Inferior parietal cortex (tissue), 1 donor: ENCODE measurements at regions not wholly inside any gene's neighbourhood (a gene's known extent, or its start where the extent isn't known, plus 50 kb on each side); places are given as distances from the start of the nearest gene placed in this dataset.
A peak's percentile ranks its signal among the peaks of the same experiment; 100 is the strongest.
"Not testable (repeated sequence)": the region's sequence is repeated elsewhere in the genome, so short reads cannot be mapped to it uniquely, and the experiment has no call there.

Source experiments
- DNase-seq: peaks from one replicate; pipeline ENCODE4 v3.0.0-alpha.2; 2016; ENCODE audit errors: extremely low spot score

DNA sequence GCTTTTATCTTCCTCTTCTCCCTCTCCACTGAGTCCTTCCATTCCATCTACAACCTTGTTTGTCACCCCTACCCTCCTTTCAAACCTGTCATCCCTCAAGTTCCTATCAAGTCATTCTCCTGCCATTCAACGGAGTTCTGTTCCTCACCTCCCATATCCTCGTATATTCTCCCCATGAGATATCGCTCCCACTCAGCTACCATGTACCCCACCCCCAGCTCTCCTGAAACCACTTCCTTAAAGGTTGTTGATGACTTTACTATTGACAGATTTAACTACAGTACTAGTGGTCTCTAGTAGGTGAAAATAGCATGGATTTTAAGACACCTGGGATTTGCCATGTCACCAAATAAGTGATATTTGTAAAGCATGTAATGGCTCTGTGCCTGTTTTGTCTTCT lies 107.4 kb upstream of the BARHL2 start:
- DNase-seq: no peak

DNA sequence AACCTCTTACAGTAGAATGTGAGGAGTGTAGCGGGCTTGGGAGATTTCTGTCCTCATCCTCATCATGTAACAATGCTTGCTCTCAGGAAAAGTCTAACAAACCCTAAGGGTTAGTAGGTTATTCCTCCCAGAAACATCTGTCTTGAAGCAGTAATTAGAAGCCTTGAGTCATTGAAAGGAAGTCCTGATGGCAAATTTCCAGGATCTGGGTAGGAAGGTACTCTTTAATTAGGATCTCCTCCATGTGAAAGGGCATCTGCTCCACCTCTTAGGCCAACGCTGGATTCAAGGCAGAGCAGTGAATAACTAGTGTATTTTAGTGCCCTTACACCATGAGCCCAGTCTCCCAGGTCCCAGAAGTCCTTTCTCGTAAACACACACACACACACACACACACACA lies 106.6 kb upstream of the BARHL2 start:
- DNase-seq: no peak

DNA sequence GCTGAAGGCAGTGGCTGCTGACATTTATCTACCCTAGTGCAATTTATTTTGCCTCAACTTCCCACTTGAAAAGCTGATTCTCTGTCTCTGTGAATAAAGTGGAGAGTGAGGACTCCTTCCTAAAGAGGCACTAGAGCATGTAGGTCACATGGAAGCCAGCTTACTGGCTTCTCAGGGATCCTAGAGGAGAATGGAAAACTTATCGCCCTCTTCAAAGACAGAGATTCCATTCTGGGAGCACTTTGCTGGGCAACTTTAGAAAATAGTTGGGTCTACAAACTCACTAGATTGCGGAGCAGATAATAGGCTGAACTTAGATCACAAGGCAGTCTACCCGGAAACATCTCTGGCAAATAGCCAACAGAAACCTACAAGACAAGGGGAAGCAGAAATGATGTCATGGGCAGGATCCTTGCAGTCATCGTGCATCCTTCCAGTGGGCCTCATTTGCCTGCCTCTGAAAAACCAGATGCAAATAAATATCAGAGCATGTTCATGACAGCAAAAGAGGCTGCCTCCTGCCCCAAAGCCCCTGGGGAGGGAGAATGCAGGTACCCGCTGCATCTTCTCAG lies 104.8 kb upstream of the BARHL2 start:
- DNase-seq: no peak

DNA sequence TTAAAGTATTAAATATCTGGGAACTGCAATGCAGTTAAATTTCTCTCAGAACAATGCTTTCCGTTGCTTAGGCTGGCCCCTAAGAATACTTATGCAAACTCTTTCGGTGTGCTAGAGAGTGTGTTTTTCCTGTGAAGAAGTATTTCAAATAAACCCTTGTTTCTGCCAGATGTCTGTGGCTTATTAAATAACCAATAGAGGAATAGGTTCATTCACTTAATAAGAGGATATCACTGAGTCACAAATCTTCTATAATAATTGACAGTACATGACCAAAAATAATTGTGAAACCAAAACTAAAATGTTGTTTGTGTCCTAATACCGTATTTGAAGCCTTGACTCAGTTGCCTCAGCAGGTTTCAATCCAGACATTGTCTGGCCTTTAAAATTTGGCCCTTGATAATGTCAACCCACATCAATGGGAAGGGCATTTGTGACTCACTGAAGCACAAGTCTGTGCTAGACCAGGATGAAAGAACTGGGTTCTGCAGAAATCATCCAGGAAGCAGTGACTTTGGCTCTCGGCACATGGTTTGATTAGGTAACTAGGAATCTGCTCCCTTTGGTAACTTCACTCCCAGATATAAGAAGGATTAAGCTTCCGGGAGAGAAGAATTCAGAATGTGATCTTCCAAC lies 104.2 kb upstream of the BARHL2 start:
- DNase-seq: no peak

DNA sequence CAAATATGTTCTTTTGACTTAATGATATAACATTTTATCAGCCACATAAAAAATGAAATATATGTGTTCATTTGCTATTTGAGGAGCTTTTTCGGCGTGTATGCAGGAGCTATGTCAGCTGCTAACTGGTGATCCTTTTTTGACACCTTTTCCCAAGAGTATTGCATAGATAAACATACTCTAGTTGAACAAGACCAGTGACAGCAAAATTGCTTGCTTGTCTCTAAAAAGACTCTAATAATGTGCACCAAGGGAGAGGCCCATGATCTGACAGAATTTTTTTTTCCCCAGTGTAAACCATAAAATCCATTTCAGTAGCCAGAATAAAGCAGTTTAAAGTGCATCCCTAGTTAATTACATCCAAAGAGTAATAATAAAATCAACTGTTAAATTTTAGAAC lies 103.6 kb upstream of the BARHL2 start:
- DNase-seq: no peak

DNA sequence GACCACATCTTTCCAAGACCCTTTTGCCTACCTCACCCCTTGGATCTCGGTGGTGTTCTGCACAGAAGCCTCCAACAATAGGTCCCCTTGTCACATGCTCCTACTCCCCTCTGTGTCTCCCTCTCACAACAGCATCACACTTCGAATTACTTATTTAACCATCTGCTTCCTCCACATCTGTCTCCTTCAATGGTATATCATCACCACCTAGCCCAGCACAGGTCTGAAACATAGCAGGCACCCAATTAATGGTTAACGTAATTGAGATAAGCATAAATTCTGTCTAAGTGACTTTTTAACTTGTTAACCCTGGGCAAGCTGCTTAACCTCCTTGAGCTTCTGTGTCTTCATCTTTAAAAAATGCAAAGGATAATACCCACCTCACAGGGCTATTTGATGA lies 100.3 kb upstream of the BARHL2 start:
- no peak for DNase-seq

DNA sequence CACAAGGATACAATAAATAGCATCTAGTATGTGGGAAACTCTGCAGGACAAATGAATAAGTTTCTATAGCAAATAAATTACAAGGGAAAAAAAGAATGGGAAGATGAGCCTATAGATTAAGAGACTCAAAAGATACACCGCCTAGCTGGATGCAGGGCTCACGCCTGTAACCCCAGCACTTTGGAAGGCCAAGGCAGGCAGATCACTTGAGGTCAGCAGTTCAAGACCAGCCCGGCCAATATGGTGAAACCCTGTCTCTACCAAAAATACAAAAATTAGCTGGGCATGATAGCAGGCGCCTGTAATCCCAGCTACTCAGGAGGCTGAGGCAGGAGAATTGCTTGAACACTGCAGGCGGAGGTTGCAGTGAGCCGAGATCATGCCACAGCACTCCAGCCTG lies 95.1 kb upstream of the BARHL2 start:
- not testable (repeated sequence) for DNase-seq

DNA sequence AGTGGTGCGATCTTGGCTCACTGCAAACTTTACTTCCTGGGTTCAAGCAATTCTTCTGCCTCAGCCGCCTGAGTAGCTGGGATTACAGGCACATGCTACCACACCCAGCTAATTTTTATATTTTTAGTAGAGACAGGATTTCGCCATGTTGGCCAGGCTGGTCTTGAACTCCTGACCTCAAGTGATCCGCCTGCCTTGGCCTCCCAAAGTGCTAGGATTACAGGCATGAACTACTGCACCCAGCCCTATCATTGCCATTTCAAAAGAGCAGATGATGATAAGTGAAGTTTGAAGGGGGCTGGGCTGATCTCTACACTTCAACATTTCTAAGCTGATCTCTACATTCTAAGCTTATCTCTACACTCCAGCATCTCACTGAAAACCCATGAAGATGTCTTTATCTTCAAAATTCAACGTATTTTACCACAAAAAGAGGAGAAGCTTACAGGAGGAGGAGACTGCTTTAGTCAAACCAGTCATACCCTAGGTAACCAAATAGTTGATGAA lies 94.4 kb upstream of the BARHL2 start:
- DNase-seq: not testable (repeated sequence)

DNA sequence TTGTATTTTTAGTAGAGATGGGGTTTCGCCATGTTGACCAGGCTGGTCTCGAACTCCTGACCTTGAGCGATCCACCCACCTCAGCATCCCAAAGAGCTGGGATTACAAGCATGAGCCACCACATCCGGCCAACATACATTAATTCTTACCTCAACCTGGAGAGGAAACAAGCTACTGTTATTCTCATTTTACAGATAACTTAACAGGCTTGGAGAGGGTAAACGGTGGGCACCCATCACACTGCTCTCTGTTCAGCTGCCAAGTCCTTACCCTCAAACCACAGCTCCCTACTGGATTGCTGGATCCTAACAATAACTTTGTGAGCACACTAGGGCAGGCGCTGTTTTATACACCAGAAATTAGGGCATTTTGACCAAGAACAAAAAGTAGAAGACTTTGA lies 93.6 kb upstream of the BARHL2 start:
- DNase-seq: no peak

DNA sequence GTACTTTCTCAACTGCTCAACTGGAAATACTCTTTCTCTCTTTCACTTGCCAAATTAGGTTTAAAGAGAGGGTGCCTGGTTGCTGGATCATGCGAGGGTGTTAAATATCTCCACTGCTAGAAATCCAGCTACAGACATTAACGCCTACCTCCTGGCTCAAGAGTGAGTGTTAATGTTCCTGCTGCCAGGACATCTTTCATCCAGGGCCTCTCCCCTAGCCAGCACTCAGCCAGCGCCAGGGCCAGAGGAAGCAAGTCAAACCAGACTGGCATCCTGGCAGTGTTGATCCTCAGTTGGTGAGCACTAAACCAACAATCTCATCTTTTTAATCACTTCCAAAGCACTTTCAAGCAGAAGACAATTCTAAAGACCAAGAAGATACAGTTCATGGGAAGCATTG lies 92.9 kb upstream of the BARHL2 start:
- DNase-seq: peak; percentile 15

DNA sequence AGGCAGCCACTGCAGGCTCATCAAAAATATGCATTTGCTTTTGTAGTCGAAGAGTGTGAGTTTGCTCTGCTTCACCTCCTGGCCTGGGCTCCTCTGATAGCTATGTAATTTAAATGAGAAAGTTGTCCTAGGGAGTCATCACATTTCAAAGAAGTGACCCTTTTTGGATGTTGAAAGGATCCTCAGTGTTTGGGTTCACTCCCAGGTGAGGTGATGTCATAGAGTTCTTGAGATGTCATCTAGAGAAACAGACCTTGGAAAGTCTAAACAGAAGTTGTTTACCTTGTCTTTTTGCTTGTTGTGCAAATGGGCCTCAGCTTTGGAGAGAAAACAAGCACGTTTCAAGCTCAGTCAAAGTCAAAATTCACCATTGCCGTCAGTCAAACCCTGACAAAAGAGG lies 92.0 kb upstream of the BARHL2 start:
- DNase-seq: no peak

DNA sequence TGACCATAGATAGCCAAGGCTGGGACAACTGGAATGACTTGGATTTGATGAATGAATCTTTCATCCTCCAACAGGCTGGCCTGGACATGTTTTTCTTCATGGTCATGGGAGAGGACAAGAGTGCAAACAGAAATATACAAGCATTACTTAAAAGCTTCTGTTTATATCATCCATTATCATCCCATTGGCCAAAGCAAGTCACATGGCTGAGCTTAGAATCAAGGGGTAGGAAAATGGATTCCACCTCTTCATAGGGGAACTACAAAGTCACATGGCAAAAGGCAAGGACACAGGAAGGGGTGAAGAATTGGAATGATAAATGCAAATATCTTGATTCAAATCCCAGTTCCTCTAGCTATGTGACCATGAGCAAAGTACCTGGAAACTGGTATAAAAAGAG lies 90.2 kb upstream of the BARHL2 start:
- no peak for DNase-seq

DNA sequence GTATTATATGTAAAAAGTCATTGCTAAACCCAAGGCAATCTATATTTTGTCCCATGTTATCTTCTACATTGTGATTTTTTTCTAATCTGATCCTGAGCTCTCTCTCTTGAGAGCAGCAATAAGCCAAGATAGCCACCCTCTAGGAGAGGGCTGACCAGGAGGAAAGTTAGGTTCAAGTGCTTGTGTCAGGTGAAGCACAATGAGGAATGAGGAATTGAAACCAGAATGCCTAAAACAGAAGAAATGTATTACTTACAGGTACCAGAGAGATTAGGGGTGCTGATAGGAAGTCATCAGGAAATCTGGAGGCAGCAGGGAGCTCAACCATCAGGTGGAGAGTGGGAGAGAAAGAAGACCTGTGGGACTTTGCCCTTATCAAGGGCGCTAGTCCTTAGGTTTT lies 85.5 kb upstream of the BARHL2 start:
- no peak for DNase-seq

DNA sequence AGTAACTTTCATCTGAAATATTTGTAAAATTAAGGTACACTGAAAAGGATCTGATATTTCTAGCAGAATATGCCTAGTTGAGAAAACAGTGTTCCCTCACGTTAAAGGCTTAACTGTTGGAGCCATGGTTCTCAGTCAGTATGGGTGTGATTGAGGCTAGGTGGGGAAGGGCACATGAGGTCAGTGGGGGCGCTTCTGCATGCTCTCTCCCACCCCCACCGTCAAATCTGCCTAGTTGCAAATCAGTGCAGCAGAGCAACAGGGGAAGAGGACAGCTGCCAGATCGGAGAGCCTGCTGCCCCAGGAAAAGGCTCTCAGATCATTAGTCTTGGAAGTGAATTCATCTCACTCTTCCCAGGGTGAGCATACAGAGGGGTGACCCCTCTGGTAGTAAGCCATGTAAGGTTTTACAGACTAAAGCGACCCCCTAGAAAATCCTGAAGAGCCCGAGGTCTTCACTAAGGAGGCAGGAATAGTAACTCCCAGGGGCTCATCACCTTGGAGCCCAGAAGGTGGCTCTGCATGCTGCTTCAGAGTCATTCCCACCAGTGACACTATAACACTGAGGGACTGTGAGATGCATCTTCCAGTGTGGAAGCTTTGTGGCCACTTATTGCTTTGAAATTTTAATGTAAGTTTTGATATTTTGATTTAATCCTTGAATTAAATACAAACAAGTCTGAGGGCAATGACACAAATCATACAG lies 83.1 kb upstream of the BARHL2 start:
- DNase-seq: no peak

DNA sequence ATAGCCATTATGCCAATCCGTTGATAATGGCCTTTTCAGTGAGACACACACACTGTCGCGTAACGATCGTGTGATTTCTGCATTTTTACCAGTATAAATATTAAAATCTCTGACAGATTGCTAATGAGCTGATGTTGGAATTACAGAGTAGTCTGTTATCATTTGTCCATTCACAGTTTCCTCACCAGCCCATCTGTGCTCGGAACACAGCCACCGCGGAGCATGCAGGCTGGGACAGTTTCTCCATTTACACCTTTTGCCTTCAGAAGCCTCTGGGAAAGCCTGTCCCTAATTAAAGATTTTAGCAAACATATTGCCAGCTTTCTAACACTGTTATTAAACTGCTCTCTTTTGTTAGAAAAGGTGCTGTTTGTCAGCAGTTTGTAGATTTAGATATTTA lies 82.2 kb upstream of the BARHL2 start:
- no peak for DNase-seq

DNA sequence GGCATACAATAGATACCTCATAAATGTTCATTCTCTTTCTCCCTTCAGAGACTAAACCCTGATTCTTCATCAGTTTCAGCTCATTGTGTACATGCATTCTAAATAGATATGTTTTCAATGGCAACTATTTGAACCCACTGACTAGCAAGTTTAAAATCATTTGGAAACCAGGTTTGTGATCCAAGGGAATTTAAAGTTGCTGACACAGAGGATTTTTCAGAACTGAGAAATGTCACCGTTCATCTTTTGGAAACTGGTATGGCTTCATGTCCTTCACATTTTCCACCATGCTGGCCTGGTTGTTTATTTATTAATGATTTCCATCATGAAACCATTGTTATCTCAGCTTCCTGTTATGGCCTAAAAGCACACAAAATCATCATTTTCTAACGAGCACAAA lies 81.8 kb upstream of the BARHL2 start:
- DNase-seq: no peak

DNA sequence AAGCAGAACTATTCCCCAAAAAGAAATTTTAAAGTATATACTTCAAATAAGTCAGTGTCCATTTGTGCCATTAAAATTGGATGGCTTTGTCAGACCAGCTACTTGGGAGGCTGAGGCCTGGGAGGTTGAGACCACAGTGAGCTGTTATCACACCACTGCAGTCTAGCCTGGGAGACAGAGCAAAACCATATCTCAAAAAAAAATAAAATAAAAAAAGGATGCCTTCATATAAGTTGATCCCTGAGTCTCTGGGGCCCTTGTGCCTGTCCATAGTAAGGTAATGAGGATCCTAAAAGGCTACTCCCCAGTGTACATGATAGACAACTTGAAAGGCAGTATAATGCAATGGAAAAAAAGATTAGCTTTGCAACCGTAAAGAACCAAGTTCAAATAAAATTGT lies 81.2 kb upstream of the BARHL2 start:
- DNase-seq: no peak

DNA sequence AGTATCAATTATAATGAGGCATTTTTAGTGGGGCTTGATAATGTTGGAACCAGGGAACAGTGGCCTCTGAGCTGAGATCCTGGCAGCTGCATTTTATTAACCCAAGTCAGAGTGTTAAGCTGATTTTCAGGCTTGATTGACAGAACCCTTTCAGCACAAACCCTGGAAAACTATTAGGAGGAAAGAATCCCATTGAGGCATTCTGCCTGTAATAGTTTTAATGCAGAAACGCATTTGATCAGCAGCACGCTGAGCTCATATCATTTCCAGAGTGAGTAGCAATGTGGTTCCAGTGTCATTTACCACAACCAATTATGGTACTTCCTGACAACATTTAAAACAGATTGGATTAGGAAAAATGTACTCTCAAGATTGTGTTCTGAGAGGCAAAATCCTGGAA lies 78.3 kb upstream of the BARHL2 start:
- no peak for DNase-seq

DNA sequence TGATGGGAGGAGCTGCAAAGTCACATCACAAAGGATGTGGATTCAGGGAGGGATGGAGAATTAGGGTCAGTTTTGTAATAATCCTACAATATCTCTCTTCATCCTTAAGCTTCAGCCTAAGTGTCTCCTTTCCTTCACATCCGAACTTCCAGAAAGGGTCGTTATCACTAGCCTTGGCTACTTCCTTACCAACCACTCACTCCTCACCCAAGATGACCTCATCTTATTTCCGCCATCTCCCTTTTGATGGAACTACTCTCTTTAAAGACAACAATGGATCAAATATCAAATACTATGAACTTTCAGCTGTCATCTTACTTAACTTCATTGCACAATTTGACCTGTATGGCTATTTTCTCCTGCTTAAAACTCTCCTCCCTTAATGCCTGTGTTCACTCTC lies 69.6 kb upstream of the BARHL2 start:
- no peak for DNase-seq

DNA sequence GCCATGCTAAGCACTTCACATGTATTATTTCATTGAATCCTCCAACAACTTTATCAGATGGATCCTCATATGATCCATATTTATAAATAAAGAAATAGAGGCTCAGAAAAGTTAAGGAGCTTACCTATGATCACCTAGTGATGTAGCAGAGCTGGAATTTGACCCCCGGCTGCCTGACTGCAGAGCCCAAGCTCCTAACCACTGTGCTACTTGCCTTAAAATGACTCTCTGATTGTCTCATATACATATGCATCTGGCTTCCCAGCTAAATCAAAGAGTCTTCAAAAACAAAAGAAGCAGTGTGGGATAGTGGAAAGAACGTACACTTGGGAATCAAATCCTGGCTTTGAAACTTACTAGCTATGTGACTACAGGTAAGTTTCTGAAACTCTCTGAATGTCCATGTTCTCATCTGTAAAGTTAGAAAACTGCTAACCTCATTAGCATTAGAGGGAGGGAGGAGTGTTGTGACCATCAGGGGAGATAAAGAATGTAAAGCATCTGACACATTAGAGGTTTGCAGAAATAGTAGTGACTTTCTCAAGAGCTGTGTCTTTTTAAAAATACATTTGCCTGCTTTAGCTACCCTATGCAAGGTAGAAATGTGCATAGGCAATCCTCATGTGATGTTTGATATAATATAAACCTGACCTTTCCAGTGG lies 67.2 kb upstream of the BARHL2 start:
- no peak for DNase-seq

DNA sequence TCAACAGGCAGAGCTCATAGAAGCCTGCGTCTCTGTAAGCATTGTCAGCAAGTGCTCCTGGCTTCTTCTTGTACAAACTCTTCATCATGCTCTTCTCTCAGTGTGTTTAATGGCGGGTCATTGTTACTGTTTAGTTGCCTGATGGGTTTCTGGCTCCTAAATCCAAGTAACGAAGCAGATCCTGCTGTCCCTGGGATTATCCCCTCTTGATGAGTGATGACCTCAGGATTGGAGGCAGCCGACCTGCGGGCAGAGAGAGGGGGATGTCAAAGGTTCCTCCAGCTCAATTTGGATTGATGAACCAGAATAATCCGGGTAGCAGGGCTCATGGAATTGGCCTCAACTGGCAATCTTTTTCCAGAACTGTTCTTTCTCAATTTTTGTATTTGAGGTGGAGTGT lies 66.1 kb upstream of the BARHL2 start:
- no peak for DNase-seq

DNA sequence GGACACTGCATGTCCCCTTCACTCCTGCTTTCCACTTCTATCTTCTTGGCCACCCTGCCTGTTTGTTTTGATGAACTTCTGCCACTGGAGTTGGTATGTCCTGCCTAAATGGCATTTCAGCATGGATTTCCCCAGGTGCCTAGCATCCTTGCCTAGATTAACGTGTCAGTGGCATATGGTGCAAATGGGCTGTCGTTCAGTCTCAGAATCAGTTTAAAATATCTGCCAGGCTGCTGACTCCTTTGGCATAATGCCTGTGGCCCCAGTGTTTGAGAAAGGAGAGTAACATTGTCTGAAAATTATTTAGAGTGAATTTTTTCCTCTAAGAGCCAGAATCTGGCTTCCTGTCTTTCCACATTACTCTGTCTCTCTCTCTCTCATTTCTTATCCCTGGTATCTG lies 64.9 kb upstream of the BARHL2 start:
- no peak for DNase-seq

DNA sequence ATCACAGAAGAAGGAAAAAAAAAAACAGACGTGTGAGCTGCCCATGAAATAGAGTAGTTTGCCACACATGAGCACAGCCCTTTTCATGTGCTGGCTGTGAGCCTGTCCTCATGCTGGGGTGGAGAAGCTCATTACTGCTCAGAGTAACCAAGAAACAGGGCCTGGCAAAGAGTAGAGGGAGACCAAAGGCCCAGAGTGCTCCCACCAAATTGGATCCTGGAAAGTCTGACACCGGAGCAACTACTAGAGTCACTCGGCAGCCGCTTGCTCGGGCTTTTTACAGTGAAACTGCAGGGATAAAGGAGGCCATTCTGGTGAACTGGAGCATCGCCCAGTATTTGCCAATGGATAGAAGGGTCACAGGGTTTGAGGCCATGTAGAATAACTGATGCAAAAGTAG lies 64.4 kb upstream of the BARHL2 start:
- DNase-seq: peak; percentile 58
